Activated CD4-positive, alpha-beta T cell treated with anti-CD3 and anti-CD28 coated beads, Interleukin-2, amount 10 ng/mL, durations not matched to agents 7 days and 5 days (primary cell): ENCODE measurements at regions not wholly inside any gene's neighbourhood (a gene's known extent, or its start where the extent isn't known, plus 50 kb on each side); places are given as distances from the start of the nearest gene placed in this dataset.

Source experiments
- CTCF ChIA-PET: fragments of 350-600 bp; sonication (Branson Sonifier 250); formaldehyde crosslinking; loops from one replicate; lab custom pipeline; 2021; ENCODE audit warnings: antibody characterized with exemption; lab: Charles Lee
- POLR2A ChIA-PET: fragments of 350-600 bp; sonication (Branson Sonifier 250); formaldehyde crosslinking; loops from one replicate; lab custom pipeline; 2021; ENCODE audit warnings: antibody characterized with exemption; lab: Charles Lee
- DNase-seq: peaks from one replicate; pipeline ENCODE4 v3.0.0-alpha.2; 2020
- H3K27ac Mint-ChIP-seq: one replicate; pipeline ENCODE4 v1.8.0; 2021; ENCODE audit warnings: mild to moderate bottlenecking, moderate library complexity, mixed read lengths
- H3K27me3 Mint-ChIP-seq: one replicate; pipeline ENCODE4 v1.8.0; 2021; ENCODE audit warnings: mixed read lengths
- H3K36me3 Mint-ChIP-seq: one replicate; pipeline ENCODE4 v1.8.0; 2021; ENCODE audit warnings: low read depth, mixed read lengths
- H3K4me1 Mint-ChIP-seq: one replicate; pipeline ENCODE4 v1.8.0; 2021; ENCODE audit warnings: mixed read lengths
- H3K4me3 Mint-ChIP-seq: one replicate; pipeline ENCODE4 v1.8.0; 2021; ENCODE audit warnings: mild to moderate bottlenecking, moderate library complexity, mixed read lengths
- H3K9me3 Mint-ChIP-seq: one replicate; pipeline ENCODE4 v1.8.0; 2021; ENCODE audit warnings: mixed read lengths

DNA sequence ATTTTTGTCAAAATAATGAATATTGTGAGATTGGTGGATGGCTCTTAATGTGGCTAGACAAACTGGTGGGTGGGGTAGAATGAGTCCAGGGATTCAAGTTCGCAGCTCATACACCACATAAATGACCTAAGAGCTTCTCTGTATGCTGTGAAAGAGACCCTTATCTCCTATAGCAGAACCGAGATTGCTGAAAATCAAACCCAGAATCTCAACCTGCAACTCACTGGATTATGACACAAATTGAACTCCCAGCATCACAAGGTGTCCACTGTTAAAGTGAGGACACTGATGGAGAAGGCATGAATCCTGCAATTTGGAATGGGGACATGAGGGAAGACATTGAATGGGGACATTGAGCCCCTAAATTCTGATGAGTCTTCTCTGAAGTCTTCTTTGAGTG is 51.3 kb upstream of the CNKSR3 start:
- CTCF ChIA-PET, result no interaction called here
- Mint-ChIP-seq H3K27me3 (no peaks in the 10 kb centered on the region), H3K9me3 (no peaks in the 10 kb centered on the region), H3K27ac (no peak overlapping the region), H3K36me3 (no peaks in the 10 kb centered on the region), H3K4me3 (no peak overlapping the region), H3K4me1 (no peaks in the 10 kb centered on the region)
- POLR2A ChIA-PET, result no interaction called here
- DNase-seq, result no peak

DNA sequence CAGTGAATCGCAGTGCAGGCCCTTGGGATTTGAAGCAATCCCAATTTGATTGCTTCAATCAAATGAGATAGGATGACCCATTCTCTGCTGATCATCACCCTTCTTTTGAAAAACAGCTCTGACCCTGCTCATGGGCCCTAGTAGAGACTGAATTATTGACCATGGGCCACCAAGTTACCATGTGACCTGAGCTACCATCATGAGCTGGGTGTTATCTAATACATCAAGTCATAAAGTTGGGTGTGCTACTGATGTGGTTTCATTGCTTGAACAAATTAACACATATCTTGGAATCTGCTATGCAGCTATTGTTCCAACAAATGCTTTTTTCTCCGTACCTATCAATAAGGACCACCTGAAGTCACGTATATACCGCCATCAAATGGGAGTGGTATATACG is 54.8 kb upstream of the CNKSR3 start:
- H3K27me3 Mint-ChIP-seq, result no peaks in the 10 kb centered on the region
- H3K27ac Mint-ChIP-seq, result no peak overlapping the region
- POLR2A ChIA-PET, result no interaction called here
- no peaks in the 10 kb centered on the region for H3K4me1 Mint-ChIP-seq
- DNase-seq, result no peak
- H3K9me3 Mint-ChIP-seq, result no peaks in the 10 kb centered on the region
- H3K36me3 Mint-ChIP-seq, result no peaks in the 10 kb centered on the region
- no peak overlapping the region for H3K4me3 Mint-ChIP-seq
- CTCF ChIA-PET, result no interaction called here

DNA sequence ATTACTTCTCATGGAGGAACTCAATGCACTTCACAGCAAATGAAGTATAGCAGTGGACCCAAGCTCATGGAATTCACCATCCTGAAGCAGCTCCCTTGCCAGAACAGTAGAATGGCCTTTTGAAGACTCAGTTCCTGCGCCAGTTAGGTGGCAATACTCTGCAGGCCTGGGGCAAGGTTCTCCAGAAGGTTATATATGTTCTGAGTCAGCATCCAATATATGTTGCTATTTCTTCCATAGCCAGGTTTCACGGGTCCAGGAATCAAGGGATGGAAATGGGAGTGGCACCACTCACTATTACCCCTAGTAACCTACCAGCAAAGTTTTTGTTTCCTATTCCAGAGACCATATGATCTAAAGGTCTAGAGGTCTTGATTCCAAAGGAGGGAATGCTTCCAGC is 56.4 kb upstream of the CNKSR3 start:
- DNase-seq, result no peak
- no peak overlapping the region for H3K27ac Mint-ChIP-seq
- no peaks in the 10 kb centered on the region for H3K4me1 Mint-ChIP-seq
- ChIA-PET CTCF (no interaction called here), POLR2A (no interaction called here)
- H3K27me3 Mint-ChIP-seq, result no peaks in the 10 kb centered on the region
- H3K9me3 Mint-ChIP-seq, result no peaks in the 10 kb centered on the region
- H3K4me3 Mint-ChIP-seq, result no peak overlapping the region
- no peaks in the 10 kb centered on the region for H3K36me3 Mint-ChIP-seq

DNA sequence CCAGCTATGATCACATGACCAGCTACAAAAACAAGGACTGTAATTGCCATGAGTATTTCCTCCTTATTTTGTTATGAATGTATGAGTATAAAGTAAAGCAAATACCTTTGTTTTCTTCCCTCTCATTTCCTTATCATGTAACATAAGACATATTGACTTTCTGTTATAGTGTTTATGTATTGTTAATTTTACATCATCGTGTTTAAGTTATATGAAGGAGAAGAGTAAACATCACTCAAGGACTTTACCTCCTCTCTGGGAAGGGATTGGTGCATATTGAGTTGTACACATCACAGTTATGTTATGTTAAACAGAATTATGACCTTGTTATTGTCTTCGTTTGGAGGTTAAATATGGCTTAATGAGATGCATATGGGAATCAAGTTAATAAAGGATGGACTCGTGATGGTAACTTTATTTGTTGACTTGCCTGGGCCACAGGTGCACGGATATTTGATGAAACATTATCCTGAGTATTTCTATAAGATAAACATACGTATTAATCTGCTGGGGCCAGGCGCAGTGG is 57.3 kb upstream of the CNKSR3 start:
- H3K36me3 Mint-ChIP-seq, result no peaks in the 10 kb centered on the region
- no peaks in the 10 kb centered on the region for H3K9me3 Mint-ChIP-seq
- ChIA-PET CTCF (no interaction called here), POLR2A (no interaction called here)
- no peak overlapping the region for H3K4me3 Mint-ChIP-seq
- H3K27ac Mint-ChIP-seq, result no peak overlapping the region
- H3K4me1 Mint-ChIP-seq, result no peaks in the 10 kb centered on the region
- H3K27me3 Mint-ChIP-seq, result peaks cover 6% of the 10 kb centered on the region
- DNase-seq, result no peak

DNA sequence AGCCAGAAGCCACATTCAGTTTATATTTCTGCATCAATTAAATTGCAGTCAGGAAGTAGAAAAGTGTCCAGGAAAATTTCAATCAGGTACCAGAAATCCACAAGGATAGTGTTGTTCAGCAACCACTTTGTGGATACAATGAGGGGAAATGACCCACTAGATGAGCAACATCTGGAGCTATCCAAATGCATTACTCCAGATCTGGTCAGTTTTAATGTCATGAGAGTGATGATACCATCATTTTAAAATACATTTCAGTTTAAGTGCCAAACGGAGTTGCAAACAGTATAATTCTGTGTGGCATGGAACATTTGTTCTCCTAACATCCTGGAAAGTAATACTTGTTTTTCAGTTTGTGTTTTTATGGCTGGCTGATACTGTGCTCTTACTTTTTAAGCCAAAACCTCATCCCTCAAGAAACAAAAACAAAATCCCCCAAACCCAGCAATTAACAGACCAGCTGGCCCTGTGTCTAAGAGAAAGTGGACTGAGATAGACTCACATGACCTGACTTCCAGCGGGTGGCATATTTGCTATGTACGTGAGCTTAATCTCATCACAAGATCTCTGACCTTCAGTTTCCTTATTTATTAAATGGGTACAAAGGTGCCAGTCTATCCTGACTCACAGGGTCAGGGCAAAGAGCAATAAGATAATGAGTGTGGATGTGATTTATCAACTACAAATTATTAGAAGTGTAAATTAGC is 58.8 kb upstream of the CNKSR3 start:
- Mint-ChIP-seq H3K9me3 (no peaks in the 10 kb centered on the region), H3K4me1 (no peaks in the 10 kb centered on the region), H3K36me3 (no peaks in the 10 kb centered on the region), H3K4me3 (no peak overlapping the region), H3K27me3 (peaks cover 7% of the 10 kb centered on the region), H3K27ac (no peak overlapping the region)
- ChIA-PET POLR2A (no interaction called here), CTCF (no interaction called here)
- DNase-seq, result no peak

DNA sequence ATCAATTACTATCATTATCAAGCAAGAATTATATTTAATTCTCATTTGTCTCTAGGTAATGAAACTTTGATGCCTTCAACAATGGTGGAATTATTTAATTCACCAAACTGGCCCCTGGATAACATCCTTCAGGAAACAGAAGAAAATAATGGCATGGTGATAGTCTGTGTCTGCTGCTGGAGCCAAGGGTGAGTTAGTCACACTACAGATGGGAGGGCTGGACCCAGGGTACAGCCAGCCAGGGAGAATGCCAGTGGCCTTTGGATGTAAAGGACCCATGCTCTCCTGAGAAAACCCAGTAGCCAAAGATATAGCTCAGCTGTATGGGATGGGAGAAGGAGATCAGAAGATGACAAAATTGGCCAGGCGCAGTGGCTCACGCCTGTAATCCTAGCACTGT is 60.0 kb upstream of the CNKSR3 start:
- H3K27me3 Mint-ChIP-seq, result peaks cover 7% of the 10 kb centered on the region
- no peaks in the 10 kb centered on the region for H3K36me3 Mint-ChIP-seq
- POLR2A ChIA-PET, result no interaction called here
- H3K4me1 Mint-ChIP-seq, result no peaks in the 10 kb centered on the region
- CTCF ChIA-PET, result no interaction called here
- H3K27ac Mint-ChIP-seq, result no peak overlapping the region
- no peak for DNase-seq
- H3K9me3 Mint-ChIP-seq, result no peaks in the 10 kb centered on the region
- no peak overlapping the region for H3K4me3 Mint-ChIP-seq

DNA sequence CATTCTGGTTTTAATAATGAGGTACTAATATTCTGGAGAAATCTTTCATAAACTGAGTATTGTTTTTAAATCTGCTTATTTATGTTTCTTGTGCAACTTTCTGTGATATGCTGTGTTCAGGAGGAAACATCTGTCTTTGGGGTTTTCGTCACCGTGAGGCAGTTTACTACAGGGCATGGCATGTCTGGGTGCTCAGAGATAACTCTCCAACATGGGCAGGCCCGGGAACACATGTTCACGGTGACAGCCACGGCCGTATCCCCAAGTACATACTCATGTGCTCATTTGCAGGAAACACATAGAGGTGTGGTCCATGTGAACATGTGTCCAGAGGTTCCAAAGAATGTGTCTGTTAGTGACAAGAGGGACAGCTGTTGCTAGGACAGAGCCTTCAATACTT is 62.1 kb upstream of the CNKSR3 start:
- no peaks in the 10 kb centered on the region for H3K36me3 Mint-ChIP-seq
- CTCF ChIA-PET, result no interaction called here

DNA sequence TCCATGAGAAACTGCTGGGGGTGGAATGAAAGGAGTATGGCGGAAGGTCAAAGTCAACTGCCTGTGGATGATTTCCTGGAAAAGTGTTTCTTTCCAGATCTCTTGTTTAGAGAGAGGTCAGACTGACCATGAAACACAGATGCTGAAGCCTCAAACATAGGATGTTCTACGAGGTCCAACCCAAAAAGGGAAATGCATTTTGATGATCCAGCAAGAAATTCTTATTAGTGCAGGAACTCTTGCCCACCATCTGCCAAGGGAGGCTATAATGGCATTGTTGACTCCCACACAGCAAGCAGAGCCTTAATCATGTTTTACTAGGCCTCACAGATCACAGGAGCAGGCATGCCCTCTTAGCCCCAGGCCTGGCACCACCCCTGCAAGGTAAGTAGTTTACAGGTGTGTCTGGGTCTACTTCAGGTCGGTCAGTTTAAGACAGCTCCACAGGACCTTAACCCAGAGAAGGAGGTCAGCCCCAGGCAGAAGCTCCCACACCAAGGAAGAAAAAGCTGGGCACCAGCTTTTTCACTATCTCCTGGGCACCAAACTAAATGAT is 67.6 kb upstream of the CNKSR3 start:
- H3K27me3 Mint-ChIP-seq, result no peaks in the 10 kb centered on the region
- H3K4me1 Mint-ChIP-seq, result no peaks in the 10 kb centered on the region
- ChIA-PET POLR2A (no interaction called here), CTCF (no interaction called here)
- no peaks in the 10 kb centered on the region for H3K36me3 Mint-ChIP-seq
- no peak overlapping the region for H3K27ac Mint-ChIP-seq
- H3K9me3 Mint-ChIP-seq, result peaks cover 2% of the 10 kb centered on the region
- no peak for DNase-seq
- no peak overlapping the region for H3K4me3 Mint-ChIP-seq

More for the DNA sequence above, 62.1 kb upstream of the CNKSR3 start:
- Mint-ChIP-seq H3K9me3 (no peaks in the 10 kb centered on the region), H3K27me3 (peaks cover 7% of the 10 kb centered on the region), H3K4me3 (no peak overlapping the region), H3K4me1 (no peaks in the 10 kb centered on the region), H3K27ac (no peak overlapping the region)
- no peak for DNase-seq
- POLR2A ChIA-PET, result no interaction called here

DNA sequence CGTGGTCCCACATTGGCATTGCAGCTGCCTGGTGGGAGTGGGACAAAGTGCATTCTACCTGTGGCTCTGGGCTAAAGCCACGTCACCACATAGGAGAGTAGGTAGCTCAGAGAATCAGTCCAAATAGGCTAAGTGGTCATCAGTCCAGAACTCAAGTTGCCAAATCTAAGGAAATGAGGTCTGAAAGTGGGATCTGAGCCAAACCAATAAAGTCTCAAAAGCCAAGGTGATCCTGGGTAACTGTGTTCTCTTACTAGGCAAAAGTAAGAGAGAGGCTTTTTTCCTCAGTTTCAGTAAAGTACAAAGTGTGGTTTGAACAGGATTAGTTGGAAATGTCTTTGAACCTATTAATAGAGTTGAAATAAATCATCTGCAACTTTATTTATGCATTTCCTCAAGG is 68.6 kb upstream of the CNKSR3 start:
- Mint-ChIP-seq H3K9me3 (peaks cover 2% of the 10 kb centered on the region), H3K4me3 (no peak overlapping the region), H3K27me3 (no peaks in the 10 kb centered on the region), H3K36me3 (no peaks in the 10 kb centered on the region), H3K27ac (no peak overlapping the region), H3K4me1 (no peaks in the 10 kb centered on the region)
- ChIA-PET CTCF (no interaction called here), POLR2A (no interaction called here)
- DNase-seq, result no peak

DNA sequence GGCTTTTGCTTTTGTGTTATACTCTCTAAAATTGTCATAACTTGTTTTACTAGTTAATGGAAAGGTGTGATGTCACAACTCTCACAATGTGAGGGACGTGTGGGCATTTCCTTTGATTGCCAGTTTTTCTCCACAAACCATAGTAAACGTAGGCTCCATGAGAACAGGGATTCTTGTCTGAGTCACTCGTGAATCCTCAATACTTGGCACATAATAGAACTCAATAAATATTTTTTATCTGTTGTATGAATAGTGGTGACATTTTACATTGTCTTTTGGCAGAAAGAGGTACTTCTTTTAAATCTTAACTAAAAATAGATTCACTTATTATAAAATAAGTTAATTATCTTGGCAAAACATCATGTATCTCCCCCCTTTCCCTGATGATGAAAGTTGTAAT is 69.0 kb upstream of the CNKSR3 start:
- Mint-ChIP-seq H3K9me3 (peaks cover 2% of the 10 kb centered on the region), H3K36me3 (no peaks in the 10 kb centered on the region), H3K4me3 (no peak overlapping the region), H3K27ac (no peak overlapping the region), H3K4me1 (no peaks in the 10 kb centered on the region), H3K27me3 (no peaks in the 10 kb centered on the region)
- CTCF ChIA-PET, result no interaction called here
- no peak for DNase-seq
- POLR2A ChIA-PET, result no interaction called here

DNA sequence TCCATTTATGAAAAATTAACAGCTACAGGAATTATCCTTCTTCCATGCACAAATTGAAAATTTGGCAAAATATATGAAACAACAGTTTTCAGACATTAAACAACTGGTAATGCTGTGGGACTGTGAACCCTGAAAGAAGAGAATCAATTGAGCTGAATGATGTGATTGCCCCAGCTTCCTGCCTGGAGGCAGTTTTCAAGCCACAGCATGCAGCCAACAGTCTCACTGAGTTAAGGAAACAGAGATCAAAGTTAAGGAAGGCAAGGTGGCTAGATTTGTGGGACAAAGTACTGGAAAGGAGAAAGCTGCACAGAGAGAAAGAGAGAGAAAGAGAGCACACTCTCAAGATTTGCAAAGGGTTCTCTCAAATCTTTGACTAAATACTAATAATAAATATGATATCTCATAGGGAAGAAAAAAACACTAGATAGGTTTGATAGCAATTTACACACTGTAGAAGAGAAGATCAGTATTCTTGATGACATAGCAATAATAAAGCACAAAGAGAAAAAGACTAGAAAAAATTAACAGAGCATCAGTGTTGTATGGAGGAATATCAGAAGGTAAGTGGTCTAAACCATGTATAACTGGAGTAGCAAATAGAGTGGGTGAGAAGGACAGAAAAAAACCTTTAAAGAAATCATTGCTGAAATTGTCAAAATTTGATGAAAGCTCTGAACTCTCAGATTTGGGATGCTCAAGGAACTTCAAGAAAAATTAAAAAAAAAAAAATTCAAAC is 70.1 kb upstream of the CNKSR3 start:
- Mint-ChIP-seq H3K9me3 (peaks cover 2% of the 10 kb centered on the region), H3K27me3 (peaks cover 4% of the 10 kb centered on the region), H3K4me3 (no peak overlapping the region), H3K36me3 (no peaks in the 10 kb centered on the region), H3K4me1 (no peaks in the 10 kb centered on the region), H3K27ac (no peak overlapping the region)
- POLR2A ChIA-PET, result no interaction called here
- DNase-seq, result no peak
- CTCF ChIA-PET, result no interaction called here

DNA sequence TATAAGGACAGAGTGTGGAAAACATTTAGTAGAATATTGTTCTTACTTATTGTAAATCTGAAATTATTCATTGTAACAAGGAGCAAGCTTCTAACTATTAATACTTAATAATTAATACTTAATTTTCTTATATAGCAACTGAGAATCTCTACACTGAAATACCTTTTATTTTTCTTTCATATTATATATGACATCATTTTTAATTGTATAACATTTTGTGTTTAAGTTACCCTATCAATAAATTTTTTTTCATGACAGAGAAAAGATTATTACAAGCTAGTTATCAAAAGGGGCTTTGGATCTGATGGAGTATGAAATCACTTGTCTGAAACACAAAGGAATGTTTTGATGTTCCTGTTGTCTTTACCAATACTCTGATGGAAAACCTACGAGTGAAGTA is 72.2 kb upstream of the CNKSR3 start:
- CTCF ChIA-PET, result no interaction called here
- Mint-ChIP-seq H3K27me3 (peaks cover 7% of the 10 kb centered on the region), H3K4me3 (no peak overlapping the region), H3K4me1 (no peaks in the 10 kb centered on the region), H3K27ac (no peak overlapping the region), H3K36me3 (no peaks in the 10 kb centered on the region), H3K9me3 (peaks cover 2% of the 10 kb centered on the region)
- DNase-seq, result no peak
- POLR2A ChIA-PET, result no interaction called here

DNA sequence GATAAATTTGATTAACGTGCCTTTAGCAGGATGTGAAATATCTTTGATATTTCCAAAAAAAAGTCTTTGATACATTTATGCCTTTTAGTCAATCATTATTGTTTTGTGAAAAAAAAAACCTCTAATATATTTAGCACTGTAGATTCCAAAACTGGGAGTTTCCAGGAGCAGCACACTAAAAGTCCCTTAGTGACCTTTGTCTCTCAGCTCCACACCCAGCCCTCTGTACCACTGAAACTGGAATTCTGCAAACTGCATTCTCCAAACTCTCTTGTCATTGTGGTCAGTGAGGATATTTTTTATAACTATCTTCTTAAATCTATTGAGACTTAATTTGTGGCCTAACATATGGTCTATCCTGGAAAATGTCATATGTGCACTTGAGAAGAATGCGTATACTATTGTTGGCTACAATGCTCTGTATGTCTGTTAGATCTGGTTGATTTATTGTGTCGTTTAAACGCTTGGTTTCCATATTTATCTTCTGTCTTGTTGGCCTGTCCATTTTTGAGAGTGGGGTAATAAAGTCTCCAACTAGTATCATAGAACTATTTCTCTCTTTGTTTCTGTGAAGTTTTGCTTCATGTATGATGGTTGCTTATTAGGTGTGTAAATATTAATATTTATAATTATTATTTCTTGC is 73.2 kb upstream of the CNKSR3 start:
- H3K27me3 Mint-ChIP-seq, result peaks cover 7% of the 10 kb centered on the region
- no peaks in the 10 kb centered on the region for H3K36me3 Mint-ChIP-seq
- no peaks in the 10 kb centered on the region for H3K4me1 Mint-ChIP-seq
- H3K9me3 Mint-ChIP-seq, result peaks cover 2% of the 10 kb centered on the region
- no peak for DNase-seq
- ChIA-PET CTCF (no interaction called here), POLR2A (no interaction called here)
- H3K27ac Mint-ChIP-seq, result no peak overlapping the region
- H3K4me3 Mint-ChIP-seq, result no peak overlapping the region
